GM12878 (cell line): ENCODE measurements at regions not wholly inside any gene's neighbourhood (a gene's known extent, or its start where the extent isn't known, plus 50 kb on each side); places are given as distances from the start of the nearest gene placed in this dataset.

Experiments
- ATAC-seq: fragments of 200-7000 bp; cut with Tn5 transposase; 3 replicates; pipeline ENCODE4 v1.9.1; 2020; ENCODE audit warnings: mild to moderate bottlenecking, moderate library complexity
- BruUV-seq: library from RNA; stranded (reverse); fragments of 400-500 nt; replicated peaks from 2 replicates; lab custom pipeline; 2021; lab: Mats Ljungman, UMichigan
- CTCF ChIA-PET: fragments of 300-600 bp; sonication (Branson Sonifier 250); formaldehyde crosslinking; extraction: SDS; loops from one replicate; lab custom pipeline; 2021; ENCODE audit warnings: inconsistent platforms; lab: Yijun Ruan, JAX
- POLR2A ChIA-PET: fragments of 350-600 bp; formaldehyde crosslinking; extraction: SDS; loops from one replicate; lab custom pipeline; 2021; ENCODE audit warnings: inconsistent platforms; lab: Charles Lee
- RAD21 ChIA-PET: fragments of 300-600 bp; sonication (Branson Sonifier 250); formaldehyde crosslinking; loops from one replicate; lab custom pipeline; 2023; ENCODE audit warnings: antibody characterized with exemption; ENCODE audit not compliant: unreplicated experiment; lab: Charles Lee
- SMC1A ChIA-PET: fragments of 300-600 bp; sonication (Branson Sonifier 250); formaldehyde crosslinking; loops from one replicate; lab custom pipeline; 2023; ENCODE audit not compliant: unreplicated experiment, uncharacterized antibody; lab: Charles Lee
- DNase-seq: peaks from one replicate; pipeline ENCODE4 v3.0.0-alpha.2; 2011; ENCODE audit warnings: low read depth, low spot score
- FAIRE-seq: peaks from 3 replicates; lab custom pipeline; 2011; peaks lifted over from hg19 to GRCh38; lab: Jason Lieb, UNC
- H2AFZ ChIP-seq: 2 replicates; pipeline ENCODE4 v1.6.0; 2011; ENCODE audit warnings: low read depth, low read length, control low read depth; ENCODE audit not compliant: control insufficient read depth
- H3K27ac ChIP-seq: 2 replicates; pipeline ENCODE4 v1.5.1; 2011; ENCODE audit warnings: control low read depth; ENCODE audit not compliant: control insufficient read depth, insufficient read depth
- H3K27me3 ChIP-seq, 2 experiments: replicated peaks in 1 of 2; 2 replicates each; pipeline versions ENCODE4 v1.6.0 to v1.6.1; 2011; ENCODE audit warnings: low read length in 1 of 2; ENCODE audit not compliant: control insufficient read depth in 2 of 2, insufficient read depth in 2 of 2
- H3K36me3 ChIP-seq, 2 experiments: 2 replicates each; pipeline ENCODE4 v1.5.1; 2011; ENCODE audit warnings: low read length in 1 of 2; ENCODE audit not compliant: control insufficient read depth in 2 of 2, insufficient read depth in 2 of 2
- H3K4me1 ChIP-seq: 2 replicates; pipeline ENCODE4 v1.6.1; 2011; ENCODE audit warnings: mild to moderate bottlenecking, low read length, moderate library complexity, mixed read lengths; ENCODE audit not compliant: control insufficient read depth, insufficient read depth
- H3K4me2 ChIP-seq: 2 replicates; pipeline ENCODE4 v1.6.0; 2011; ENCODE audit warnings: control low read depth; ENCODE audit not compliant: control insufficient read depth, insufficient read depth
- H3K4me3 ChIP-seq: fragments of 200-600 bp; sonication (generic); 2 replicates; pipeline ENCODE4 v1.5.1; 2016
- H3K79me2 ChIP-seq: 2 replicates; pipeline ENCODE4 v1.6.0; 2011; ENCODE audit warnings: low read length; ENCODE audit not compliant: control insufficient read depth, insufficient read depth
- H3K9ac ChIP-seq: 2 replicates; pipeline ENCODE4 v1.8.0; 2011; ENCODE audit warnings: low read length, control low read depth, mixed read lengths; ENCODE audit not compliant: control insufficient read depth, insufficient read depth
- H3K9me3 ChIP-seq: replicated peaks from 3 replicates; pipeline ENCODE4 v1.5.1; 2011; ENCODE audit warnings: mild to moderate bottlenecking, low read length; ENCODE audit not compliant: control insufficient read depth, insufficient read depth
- H4K20me1 ChIP-seq: 2 replicates; pipeline ENCODE4 v1.6.0; 2011; ENCODE audit not compliant: control insufficient read depth, insufficient read depth
- ATF2 ChIP-seq: IDR thresholded peaks from 2 replicates; pipeline ENCODE4 v1.6.1; 2012; ENCODE audit warnings: low read length, inconsistent platforms
- BACH1 ChIP-seq: fragments of 450-650 bp; IDR thresholded peaks from 2 replicates; pipeline ENCODE4 v1.6.1; 2017; ENCODE audit warnings: mild to moderate bottlenecking, borderline replicate concordance
- CREM ChIP-seq: IDR thresholded peaks from 2 replicates; pipeline ENCODE4 v1.6.1; 2014; ENCODE audit warnings: antibody characterized with exemption, low read depth
- E2F8 ChIP-seq: fragments of 450-650 bp; IDR thresholded peaks from 2 replicates; pipeline ENCODE4 v1.6.1; 2018; ENCODE audit warnings: mild to moderate bottlenecking, low read depth, moderate library complexity; ENCODE audit not compliant: partially characterized antibody
- ELK1 ChIP-seq: IDR thresholded peaks from 2 replicates; pipeline ENCODE4 v1.6.1; 2012; ENCODE audit warnings: low read depth, low read length, improper control_type of control experiment
- ESRRA ChIP-seq: IDR thresholded peaks from 2 replicates; pipeline ENCODE4 v1.6.1; 2012; ENCODE audit warnings: mild to moderate bottlenecking, low read length, improper control_type of control experiment
- HDGF ChIP-seq: fragments of 450-650 bp; IDR thresholded peaks from 2 replicates; pipeline ENCODE4 v1.6.1; 2016; ENCODE audit warnings: antibody characterized with exemption
- MTA3 ChIP-seq: IDR thresholded peaks from 2 replicates; pipeline ENCODE4 v1.6.1; 2012; ENCODE audit warnings: low read length, inconsistent platforms, borderline replicate concordance
- NFIC ChIP-seq: IDR thresholded peaks from 2 replicates; pipeline ENCODE4 v1.6.1; 2012; ENCODE audit warnings: low read depth, mild to moderate bottlenecking, inconsistent platforms, low read length, moderate library complexity
- NKRF ChIP-seq: fragments of 450-650 bp; conservative IDR thresholded peaks from 2 replicates; pipeline ENCODE4 v1.6.1; 2017; ENCODE audit warnings: mild to moderate bottlenecking, moderate library complexity
- NR2C2 ChIP-seq: IDR thresholded peaks from 2 replicates; pipeline ENCODE4 v1.6.1; 2011; ENCODE audit warnings: borderline replicate concordance, low read depth; ENCODE audit not compliant: control insufficient read depth, insufficient read length
- RBBP5 ChIP-seq: fragments of 200-600 bp; sonication (generic); conservative IDR thresholded peaks from 2 replicates; pipeline ENCODE4 v1.6.1; 2016
- SP1 ChIP-seq: IDR thresholded peaks from one replicate; pipeline ENCODE4 v1.6.1; 2011; ENCODE audit warnings: low read depth, low read length
- SPI1 ChIP-seq: IDR thresholded peaks from 2 replicates; pipeline ENCODE4 v1.6.1; 2011; ENCODE audit warnings: low read depth, mild to moderate bottlenecking, low read length, moderate library complexity, borderline replicate concordance; ENCODE audit not compliant: insufficient read depth
- USF2 ChIP-seq: IDR thresholded peaks from 2 replicates; pipeline ENCODE4 v1.6.1; 2011; ENCODE audit warnings: low read depth, low read length, improper control_type of control experiment, borderline replicate concordance
- ZNF24 ChIP-seq: fragments of 450-650 bp; IDR thresholded peaks from 2 replicates; pipeline ENCODE4 v1.6.1; 2017; ENCODE audit warnings: antibody characterized with exemption, mild to moderate bottlenecking
- ZZZ3 ChIP-seq: IDR thresholded peaks from 2 replicates; pipeline ENCODE4 v1.6.1; 2011; ENCODE audit warnings: low read depth; ENCODE audit not compliant: control insufficient read depth, insufficient read length
- WGBS: methylation state at CpG from one replicate; pipeline ENCODE4 v1.1.6; 2016; ENCODE audit warnings: low lambda C conversion rate; ENCODE audit not compliant: insufficient replicate concordance, insufficient coverage; ENCODE audit errors: missing lambda C conversion rate; 5-methylcytosine and 5-hydroxymethylcytosine counted together
- in situ Hi-C: fragments of 300-500 bp; cut with MboI; formaldehyde crosslinking; loops from 9 replicates; pipeline ENCODE4 v1.14.3; 2018; ENCODE audit warnings: mixed read lengths
- intact Hi-C: fragments of 100-400 bp; cut with micrococcal nuclease; formaldehyde crosslinking; loops from one replicate; pipeline ENCODE4 v1.14.2; 2022; ENCODE audit not compliant: unreplicated experiment

- no TSS peak for BruUV-seq
- Histone ChIP-seq H3K9me3 (no peaks in the 10 kb centered on the region), H3K9ac (no peak overlapping the region), H3K79me2 (no peaks in the 10 kb centered on the region), H3K36me3 (no peaks in the 10 kb centered on the region), H3K4me1 (no peaks in the 10 kb centered on the region), H3K27me3 (no peaks in the 10 kb centered on the region; a peak in 1 of 4 replicates), H3K4me3 (no peak overlapping the region), H2AFZ (no peak overlapping the region), H3K4me2 (no peak overlapping the region), H3K27ac (no peak overlapping the region), H4K20me1 (no peaks in the 10 kb centered on the region)
- FAIRE-seq (no peak), ATAC-seq (no peak), DNase-seq (no peak)
- in situ Hi-C loops = no loop called here
- TF ChIP-seq RBBP5 (no peak), ELK1 (no peak), CREM (no peak), ZNF24 (no peak), MTA3 (no peak), NR2C2 (no peak), SPI1 (no peak), USF2 (no peak), SP1 (no peak), NKRF (no peak), BACH1 (no peak), HDGF (no peak), ATF2 (no peak), ZZZ3 (no peak), ESRRA (no peak), E2F8 (no peak), NFIC (no peak)
- intact Hi-C loops = no loop called here
- WGBS = 10% methylated on average over 1 of the region's 1 CpG
- POLR2A ChIA-PET = no interaction called here
- CTCF ChIA-PET = interaction anchor here (1.3 kb wide), 1 partner anchor 94 kb away, joined by 3 read pairs; no protein-coding TSS in a partner anchor
- RAD21 ChIA-PET = no interaction called here
- SMC1A ChIA-PET = no interaction called here
Measured at GRCh38 chr4:147425019-147425418, 55.9 kb upstream of the EDNRA start.
